ENCODE measurements at regions not wholly inside any gene's neighbourhood (a gene's known extent, or its start where the extent isn't known, plus 50 kb on each side); places are given as distances from the start of the nearest gene placed in this dataset.

- no peak for DNase-seq
These were observed 117.9 kb upstream of the MLN start for GRCh38 chr6:33921745-33922144.

GRCh38 chr6:33918175-33918695, 114.4 kb upstream of the MLN start:
- DNase-seq: no peak

GRCh38 chr6:33915134-33915533, 111.3 kb upstream of the MLN start:
- DNase-seq: no peak

GRCh38 chr6:33914645-33915044, 110.8 kb upstream of the MLN start:
- DNase-seq: peak; percentile 22

- no peak for DNase-seq
These were observed 108.4 kb upstream of the MLN start for GRCh38 chr6:33912195-33912594.

- no peak for DNase-seq
These were observed 107.7 kb upstream of the MLN start for GRCh38 chr6:33911488-33911887.

GRCh38 chr6:33910594-33910993, 106.8 kb upstream of the MLN start:
- no peak for DNase-seq

- DNase-seq: no peak
These were observed 105.9 kb upstream of the MLN start for GRCh38 chr6:33909737-33910136.

- no peak for DNase-seq
These were observed 104.2 kb upstream of the MLN start for GRCh38 chr6:33908025-33908424.

GRCh38 chr6:33907227-33907626, 103.4 kb upstream of the MLN start:
- no peak for DNase-seq

GRCh38 chr6:33906439-33906838, 102.6 kb upstream of the MLN start:
- DNase-seq: no peak

GRCh38 chr6:33905071-33905609, 101.3 kb upstream of the MLN start:
- no peak for DNase-seq

- DNase-seq: no peak
These were observed 100.9 kb upstream of the MLN start for GRCh38 chr6:33904747-33905065.

GRCh38 chr6:33904050-33904746, 100.4 kb upstream of the MLN start:
- no peak for DNase-seq

- no peak for DNase-seq
These were observed 99.8 kb upstream of the MLN start for GRCh38 chr6:33903579-33903978.

GRCh38 chr6:33902457-33902853, 98.7 kb upstream of the MLN start:
- DNase-seq: no peak

GRCh38 chr6:33901822-33902456, 98.1 kb upstream of the MLN start:
- DNase-seq: no peak

GRCh38 chr6:33898771-33899170, 95.0 kb upstream of the MLN start:
- no peak for DNase-seq

GRCh38 chr6:33897189-33897780, 93.5 kb upstream of the MLN start:
- DNase-seq: no peak

GRCh38 chr6:33896391-33897188, 92.8 kb upstream of the MLN start:
- DNase-seq: no peak

GRCh38 chr6:33895988-33896387, 92.2 kb upstream of the MLN start:
- no peak for DNase-seq

GRCh38 chr6:33895296-33895695, 91.5 kb upstream of the MLN start:
- no peak for DNase-seq

- DNase-seq: no peak
These were observed 90.6 kb upstream of the MLN start for GRCh38 chr6:33894438-33894837.
